ENCODE measurements at regions not wholly inside any gene's neighbourhood (a gene's known extent, or its start where the extent isn't known, plus 50 kb on each side); places are given as distances from the start of the nearest gene placed in this dataset.

DNA sequence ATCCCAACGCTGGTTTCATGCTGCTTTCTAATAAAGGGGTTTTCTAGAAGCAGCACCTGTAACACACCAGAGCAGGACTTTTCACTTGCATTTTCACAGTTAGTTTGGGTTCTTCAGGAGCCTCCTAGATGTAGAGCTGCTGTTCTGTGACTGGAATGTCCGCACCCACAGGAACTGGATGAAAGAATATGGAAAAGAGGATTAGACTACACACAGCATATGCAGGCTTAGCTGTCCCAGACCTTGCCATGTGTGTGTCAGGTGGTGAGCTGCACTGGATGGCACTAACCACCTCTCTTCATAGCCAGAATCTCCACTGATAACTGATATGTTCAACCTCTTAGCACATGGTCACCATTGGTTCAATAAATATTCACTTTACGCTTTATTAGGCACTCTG is 112.1 kb upstream of the POU3F3 start:
- no peak for FAIRE-seq
- POLR2A ChIA-PET (ENCODE audit: partially characterized antibody), result no interaction called here
- 92% methylated on average over 3 of the region's 3 CpGs; no CpG with 5 or more reads in 1 of the 2 experiments for WGBS, 2 experiments (ENCODE audit: extremely low coverage in 1 of 2, insufficient coverage in 1 of 2, insufficient read length in 1 of 2, insufficient replicate concordance in 2 of 2, low coverage in 1 of 2, low lambda C conversion rate in 2 of 2, missing lambda C conversion rate in 1 of 2)

More for the DNA sequence above, 112.1 kb upstream of the POU3F3 start:
- no peak overlapping the region for H4K5ac ChIP-seq (ENCODE audit: insufficient read length, low read depth, low read length)
- no peaks in the 10 kb centered on the region for H3K79me2 ChIP-seq (ENCODE audit: control insufficient read depth in 1 of 2, insufficient read depth in 2 of 2, low read length in 2 of 2)
- H3K23me2 ChIP-seq (ENCODE audit: low read depth, low read length), result no peaks in the 10 kb centered on the region
- no peak overlapping the region for H4K8ac ChIP-seq (ENCODE audit: extremely low read depth, insufficient read depth, low read length)
- no peaks in the 10 kb centered on the region; a peak in 1 of 7 replicates for H3K27me3 ChIP-seq (replicated peaks in 1 of 4; ENCODE audit: control insufficient read depth in 3 of 4, extremely low read depth in 1 of 4, insufficient read depth in 3 of 4, low read length in 3 of 4)
- no peak overlapping the region for H3K4ac ChIP-seq (replicated peaks; ENCODE audit: insufficient read length, low read depth, low read length)
- no peak overlapping the region for H4K91ac ChIP-seq (replicated peaks; ENCODE audit: insufficient read length, low read length)
- H3K9ac ChIP-seq (replicated peaks in 1 of 4; ENCODE audit: extremely low read depth in 1 of 4, low read depth in 3 of 4, low read length in 3 of 4), result no peak overlapping the region
- H2AK5ac ChIP-seq (ENCODE audit: low read depth, low read length), result no peak overlapping the region
- no peak for TF ChIP-seq SIN3A (conservative IDR thresholded peaks at IDR 0.05 in 1 of 2, IDR thresholded peaks at IDR 0.05 in 1 of 2; ENCODE audit: low read depth in 1 of 2, low read length in 2 of 2)
- TF ChIP-seq JUND (IDR thresholded peaks at IDR 0.05; ENCODE audit: low read length), result no peak
- TF ChIP-seq NANOG (IDR thresholded peaks at IDR 0.05; ENCODE audit: insufficient read depth, low read depth, low read length, poor library complexity, severe bottlenecking), result no peak
- no peak for TF ChIP-seq CREB1 (IDR thresholded peaks at IDR 0.05)
- TF ChIP-seq TCF12 (IDR thresholded peaks at IDR 0.05; ENCODE audit: low read depth, low read length), result no peak
- no peak for TF ChIP-seq SP4 (IDR thresholded peaks at IDR 0.05; ENCODE audit: low read length)
- TF ChIP-seq POLR2AphosphoS5 (IDR thresholded peaks at IDR 0.05; ENCODE audit: low read depth, low read length), result no peak
- TF ChIP-seq GABPA (IDR thresholded peaks at IDR 0.05; ENCODE audit: borderline replicate concordance, insufficient read depth, low read length), result no peak
- no peak for TF ChIP-seq SIX5 (IDR thresholded peaks at IDR 0.05; ENCODE audit: low read depth, low read length)
- no peak for TF ChIP-seq KDM4A (IDR thresholded peaks at IDR 0.05; ENCODE audit: low read depth, low read length, severe bottlenecking)
- H3K23ac ChIP-seq (ENCODE audit: insufficient read length), result no peak overlapping the region
- peaks cover 0 to 4% (median 0%) of the 10 kb centered on the region in 4 experiments; a peak in 1 of 7 replicates for H3K4me1 ChIP-seq (replicated peaks in 1 of 4; ENCODE audit: control insufficient read depth in 3 of 4, insufficient read depth in 4 of 4, low read length in 3 of 4)
- no peak overlapping the region for H3K4me3 ChIP-seq (ENCODE audit: extremely low read depth in 1 of 4, insufficient read depth in 2 of 4, low read depth in 3 of 4, low read length in 4 of 4)
- H3K9me3 ChIP-seq (ENCODE audit: insufficient read depth in 2 of 2, low read depth in 1 of 2, low read length in 1 of 2), result no peaks in the 10 kb centered on the region
- no peak overlapping the region for H2BK12ac ChIP-seq (ENCODE audit: low read depth, low read length)
- H2BK15ac ChIP-seq (ENCODE audit: low read length), result no peak overlapping the region
- no peak overlapping the region for H3K27ac ChIP-seq (ENCODE audit: low read depth, low read length)
- H3K56ac ChIP-seq (replicated peaks; ENCODE audit: insufficient read length, low read depth, low read length), result no peak overlapping the region
- DNase-seq (ENCODE audit: low read depth in 1 of 2, low spot score in 2 of 2), result no peak
- H3K14ac ChIP-seq (ENCODE audit: insufficient read length), result no peak overlapping the region
- H2BK120ac ChIP-seq (replicated peaks; ENCODE audit: low read depth, low read length), result no peak overlapping the region
- no peak overlapping the region for H2AFZ ChIP-seq (ENCODE audit: low read length)
- no peaks in the 10 kb centered on the region for H4K20me1 ChIP-seq (replicated peaks in 1 of 2; ENCODE audit: control insufficient read depth in 1 of 2, insufficient read depth in 2 of 2, low read length in 2 of 2)
- H3K79me1 ChIP-seq (ENCODE audit: low read depth, low read length), result no peaks in the 10 kb centered on the region
- H3K18ac ChIP-seq (ENCODE audit: extremely low read depth, low read length), result no peak overlapping the region
- no peaks in the 10 kb centered on the region for H3K36me3 ChIP-seq (ENCODE audit: control insufficient read depth in 2 of 4, insufficient read depth in 4 of 4, low read length in 3 of 4)
- no peak overlapping the region for H2BK20ac ChIP-seq (ENCODE audit: low read length)
- no peak overlapping the region for H2BK5ac ChIP-seq (ENCODE audit: low read depth, low read length)
- H3K4me2 ChIP-seq (ENCODE audit: insufficient read depth in 1 of 2, low read depth in 2 of 2, low read length in 2 of 2), result no peak overlapping the region
- CTCF ChIA-PET (ENCODE audit: partially characterized antibody), result interaction anchor here (1.2 kb wide), 1 partner anchor 9 kb away, joined by 4 read pairs; no protein-coding TSS in a partner anchor

Measured in H1 (cell line).